GM21723 (cell line): ENCODE measurements at regions not wholly inside any gene's neighbourhood (a gene's known extent, or its start where the extent isn't known, plus 50 kb on each side); places are given as distances from the start of the nearest gene placed in this dataset.
"Not testable (repeated sequence)": the region's sequence is repeated elsewhere in the genome, so short reads cannot be mapped to it uniquely, and the experiment has no call there.

Source experiments
- ATAC-seq: cut with Tn5 transposase; IDR thresholded peaks from one replicate; pipeline ENCODE4 v1.9.1; 2021; ENCODE audit warnings: mild to moderate bottlenecking, moderate library complexity; ENCODE audit not compliant: unreplicated experiment

DNA sequence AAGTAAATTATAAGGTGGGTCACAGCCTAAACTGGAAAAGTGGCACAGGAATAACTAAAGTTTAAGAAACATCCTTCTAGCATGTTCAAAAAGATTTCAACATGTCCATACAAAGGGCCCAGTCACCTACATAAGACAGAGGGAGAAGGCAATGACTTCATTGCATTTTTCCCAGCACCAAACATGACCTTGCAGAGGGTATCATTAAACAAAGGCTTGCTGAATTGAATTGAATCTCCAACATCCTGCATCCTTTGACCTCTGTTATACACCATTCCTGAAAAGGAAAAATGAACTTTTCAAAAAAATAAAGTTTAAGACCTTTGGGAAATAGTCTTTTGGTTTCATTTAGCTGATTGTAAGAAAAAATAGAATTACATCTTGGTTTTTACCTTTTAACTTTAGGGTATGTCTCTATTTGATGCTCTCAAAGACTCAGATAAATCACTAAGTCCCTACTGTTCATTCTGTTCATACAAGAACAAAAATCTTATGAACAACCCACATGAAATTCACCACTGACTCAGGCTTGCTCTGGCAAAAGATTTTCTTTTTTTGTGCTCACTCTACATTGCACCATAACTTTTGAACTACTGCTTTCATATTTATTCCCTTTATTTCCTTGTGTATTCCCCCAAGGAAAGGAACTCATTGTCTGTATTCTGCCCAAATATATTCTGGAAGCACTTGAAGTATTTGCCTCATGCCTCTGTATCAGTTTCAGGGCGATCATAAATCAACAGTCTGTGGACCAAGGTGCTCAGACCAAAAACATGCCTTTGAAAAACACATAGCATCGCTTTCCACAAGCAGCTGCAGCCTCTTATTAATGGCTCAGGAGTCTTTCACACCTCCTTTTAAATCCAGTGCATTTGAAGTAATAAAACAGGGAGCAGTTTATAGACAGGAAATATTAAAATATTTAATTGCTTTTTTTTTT is 121.7 kb downstream of the DUSP6 start:
- ATAC-seq: no peak

DNA sequence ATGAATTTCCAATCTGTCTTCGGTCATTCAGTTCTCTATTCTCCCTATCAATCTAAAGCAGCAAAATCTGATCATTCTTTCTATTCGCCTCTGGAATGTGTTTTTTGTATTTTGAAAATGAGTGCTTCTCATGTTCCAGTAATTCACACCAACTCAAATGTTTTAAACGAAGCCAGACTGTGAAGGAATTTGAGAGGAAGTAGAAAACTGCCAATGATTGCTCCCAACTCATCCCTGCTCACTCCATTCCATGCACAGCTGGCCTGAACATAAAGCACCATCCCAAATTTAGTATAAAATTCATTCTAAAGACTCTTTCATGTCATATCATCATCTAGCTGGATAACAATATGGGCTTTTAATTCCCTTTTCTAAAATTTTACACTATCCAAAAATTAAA is 123.8 kb downstream of the DUSP6 start:
- ATAC-seq: no peak

DNA sequence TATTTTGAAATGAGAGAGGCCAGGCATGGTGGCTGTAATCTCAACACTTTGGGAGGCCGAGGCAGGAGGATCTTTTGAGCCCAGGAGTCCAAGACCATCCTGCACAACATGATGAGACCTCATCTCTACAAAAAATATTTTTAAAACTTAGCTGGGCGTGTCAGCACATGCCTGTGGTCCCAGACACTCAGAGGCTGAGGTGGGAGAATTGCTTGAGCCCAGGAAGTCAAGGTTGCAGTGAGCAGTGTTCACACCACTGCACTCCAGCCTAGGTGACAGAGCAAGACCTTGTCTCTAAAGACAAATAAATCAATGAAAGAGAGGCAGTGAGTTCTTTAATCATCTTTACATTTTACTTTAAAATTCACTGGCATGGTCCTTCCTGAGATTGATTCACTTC is 124.5 kb downstream of the DUSP6 start:
- no peak for ATAC-seq

DNA sequence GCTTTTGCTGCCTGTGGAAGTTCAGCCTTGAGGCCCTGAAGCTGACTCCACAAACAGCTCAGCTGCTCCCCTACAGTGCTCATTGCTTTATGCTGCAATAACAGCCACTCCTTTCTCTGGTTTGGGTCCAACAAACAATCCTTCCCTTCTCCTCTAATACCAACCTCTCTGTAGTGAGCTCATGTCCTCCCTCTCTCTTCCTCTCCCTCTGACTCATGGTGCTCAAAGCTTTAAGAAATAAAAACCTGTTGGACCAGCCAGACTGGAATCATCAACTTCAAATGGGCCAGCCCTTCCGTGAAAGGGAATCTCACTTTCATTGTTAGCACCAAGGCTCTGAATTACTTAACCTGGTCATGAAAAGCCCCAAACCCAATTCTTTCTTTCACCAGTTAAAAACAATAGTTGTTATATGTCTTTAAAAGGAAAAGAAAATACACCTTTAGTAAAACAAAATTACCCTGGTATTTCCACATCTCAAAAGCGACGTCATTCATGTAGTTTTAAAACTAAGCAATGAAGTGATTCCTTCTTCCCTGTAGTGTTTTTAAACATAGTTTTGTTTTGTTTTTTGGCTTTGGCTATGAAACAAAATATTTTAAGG is 126.4 kb downstream of the DUSP6 start:
- peak; percentile 70 for ATAC-seq

DNA sequence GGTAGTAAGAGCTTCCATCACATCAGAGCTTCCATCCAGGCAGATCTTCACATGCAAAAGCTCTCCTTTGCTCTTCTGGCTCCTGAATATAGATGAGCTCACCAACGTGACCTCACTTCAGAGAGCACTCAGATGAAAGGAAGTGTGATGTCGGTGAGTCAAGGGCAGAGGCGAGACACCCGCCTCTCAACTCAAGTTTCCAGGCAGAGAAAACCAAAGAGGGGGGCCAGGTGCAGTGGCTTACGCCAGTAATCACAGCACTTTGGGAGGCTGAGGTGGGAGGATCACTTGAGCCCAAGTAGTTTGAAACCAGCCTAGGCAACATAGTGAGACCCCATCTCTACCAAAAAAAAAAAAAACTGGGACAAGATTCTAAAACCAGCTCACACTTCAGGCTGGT is 126.9 kb downstream of the DUSP6 start:
- ATAC-seq: peak; percentile 76

GRCh38 chr12:89222580-89222979 is 129.7 kb downstream of the DUSP6 start:
- ATAC-seq: not testable (repeated sequence)

GRCh38 chr12:89217472-89217871 is 134.8 kb downstream of the DUSP6 start:
- no peak for ATAC-seq

DNA sequence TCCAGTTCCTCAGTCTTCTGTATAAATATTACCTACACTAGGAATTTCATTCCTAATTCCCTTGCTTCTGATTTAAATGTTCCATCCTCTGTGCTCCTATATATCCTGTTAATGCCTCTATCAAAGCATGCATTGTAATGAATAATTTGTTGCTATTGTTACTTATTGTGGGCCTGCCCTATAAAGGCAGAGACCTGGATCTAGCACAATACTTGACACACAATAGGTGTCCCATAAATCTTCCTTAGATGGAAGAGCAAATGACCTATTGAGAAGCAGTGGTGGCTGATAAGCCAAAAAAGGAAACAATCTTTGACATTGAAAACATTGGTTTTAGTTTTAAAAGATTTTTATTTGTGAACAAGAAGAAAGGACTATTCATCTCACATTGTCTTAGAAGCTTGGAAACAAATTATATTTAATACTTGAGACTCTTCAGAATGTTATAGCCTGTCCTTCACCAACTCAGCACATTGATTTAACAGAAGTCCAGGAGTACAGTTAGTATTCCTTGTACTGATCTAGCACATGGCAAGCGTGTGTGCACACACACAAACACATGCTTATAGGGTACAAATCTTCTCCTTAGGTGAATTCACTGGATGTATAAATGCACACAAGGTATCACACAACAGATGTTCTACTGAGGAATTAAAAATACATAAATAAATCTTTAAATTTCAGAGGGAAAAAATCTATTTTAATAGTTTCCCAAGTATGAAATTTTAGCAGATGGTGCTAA is 135.9 kb downstream of the DUSP6 start:
- no peak for ATAC-seq

- no peak for ATAC-seq
Measured at GRCh38 chr12:89215196-89215595, 137.1 kb downstream of the DUSP6 start.

GRCh38 chr12:89213747-89214146 is 138.6 kb downstream of the DUSP6 start:
- ATAC-seq: no peak

GRCh38 chr12:89213139-89213538 is 139.2 kb downstream of the DUSP6 start:
- no peak for ATAC-seq

- ATAC-seq: no peak
Measured at GRCh38 chr12:89212339-89212771, 139.9 kb downstream of the DUSP6 start.

DNA sequence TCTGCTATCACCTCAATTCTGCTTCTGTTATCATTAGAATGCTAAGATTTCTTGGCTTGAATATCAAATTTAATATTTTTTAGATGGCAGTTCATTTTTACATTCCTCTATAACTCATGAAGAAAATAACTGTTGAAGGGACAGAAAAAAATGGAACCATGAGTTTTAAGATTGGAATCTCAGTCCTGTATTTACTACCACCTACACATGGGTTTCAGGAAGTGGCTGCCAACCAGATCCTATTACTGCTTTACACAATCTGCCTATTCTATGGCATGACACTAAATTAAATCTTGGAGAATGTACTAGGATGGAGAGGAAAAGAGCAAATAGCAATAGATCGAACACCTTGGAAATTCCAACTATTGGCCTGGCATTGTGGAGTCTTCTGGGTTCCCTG is 140.8 kb downstream of the DUSP6 start:
- no peak for ATAC-seq

DNA sequence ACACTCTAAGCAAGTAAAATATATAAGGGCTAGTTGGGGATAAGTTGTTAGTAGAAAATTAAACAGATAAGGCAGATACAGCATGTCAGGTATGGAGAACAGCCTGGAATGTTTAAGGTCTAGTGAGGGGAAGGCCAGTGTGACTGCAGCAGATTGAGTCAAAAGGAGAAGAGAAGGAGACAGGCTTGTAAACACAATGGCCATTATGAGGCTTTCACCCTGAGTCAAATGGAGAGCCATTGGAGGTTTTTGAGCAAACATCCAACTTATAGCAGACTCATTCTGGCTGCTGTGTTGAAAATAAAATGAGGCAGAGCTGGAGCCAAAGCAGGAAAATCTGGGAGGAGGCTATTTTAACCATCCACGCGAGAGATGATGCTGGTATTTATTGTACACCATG is 142.0 kb downstream of the DUSP6 start:
- no peak for ATAC-seq

DNA sequence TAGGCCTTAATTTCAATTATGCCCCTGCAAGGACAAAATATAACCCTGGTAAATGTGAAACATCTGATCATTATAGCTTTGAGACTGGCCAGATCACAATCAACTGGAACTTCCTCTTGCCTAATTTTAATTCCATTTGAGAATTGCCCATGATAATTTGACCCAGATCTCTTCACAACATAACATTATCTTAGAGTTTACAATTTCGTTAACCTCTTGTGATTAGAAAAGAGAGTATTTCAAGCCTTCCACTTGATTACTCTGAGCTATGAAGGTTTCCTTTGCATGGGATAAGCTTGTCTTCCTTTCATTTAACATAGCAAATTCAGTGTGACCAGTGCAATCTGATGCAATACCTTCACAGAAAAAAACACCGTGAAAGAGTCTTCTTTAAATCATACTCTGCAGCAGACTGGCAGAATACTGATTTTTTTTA is 143.6 kb downstream of the DUSP6 start:
- ATAC-seq: no peak

DNA sequence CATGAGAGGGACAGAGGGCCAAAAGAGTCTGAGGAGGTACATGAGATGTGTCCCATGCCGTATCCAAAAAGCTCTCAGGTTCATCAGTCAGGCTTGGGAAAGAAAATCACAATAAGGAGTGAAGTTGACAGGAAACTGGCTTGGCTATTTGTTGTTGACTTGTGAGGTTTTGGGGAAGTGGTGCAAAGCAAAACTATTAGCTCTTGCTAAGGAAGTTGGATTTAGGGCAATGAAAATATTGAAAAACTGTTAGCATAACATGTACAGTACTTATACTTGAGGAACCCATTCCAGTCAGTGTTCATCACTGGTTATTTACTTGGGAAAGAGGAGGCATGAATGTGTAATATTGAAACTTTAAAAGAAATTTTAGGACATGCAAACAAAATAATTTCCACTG is 145.9 kb downstream of the DUSP6 start:
- ATAC-seq: no peak

GRCh38 chr12:89205517-89205916 is 146.8 kb downstream of the DUSP6 start:
- no peak for ATAC-seq

GRCh38 chr12:89203144-89203543 is 149.2 kb downstream of the DUSP6 start:
- ATAC-seq: no peak

- no peak for ATAC-seq
Measured at GRCh38 chr12:89200217-89200616, 152.1 kb downstream of the DUSP6 start.

- no peak for ATAC-seq
Measured at GRCh38 chr12:89195470-89195869, 156.8 kb downstream of the DUSP6 start.

DNA sequence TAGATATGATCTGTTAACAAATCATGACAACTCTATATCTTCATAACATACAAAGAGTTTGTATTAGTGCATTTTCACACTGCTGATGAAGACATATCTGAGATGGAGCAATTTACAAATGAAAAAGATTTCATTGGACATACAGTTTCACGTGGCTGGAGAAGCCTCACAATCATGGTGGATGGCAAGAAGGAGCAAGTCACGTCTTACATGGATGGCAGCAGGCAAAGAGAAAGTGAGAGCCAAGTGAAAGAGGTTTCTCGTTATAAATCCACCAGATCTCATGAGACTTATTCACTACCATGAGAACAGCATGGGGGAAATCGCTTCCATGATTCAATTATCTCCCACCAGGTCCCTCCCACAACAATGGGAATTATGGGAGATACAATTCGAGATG is 157.6 kb downstream of the DUSP6 start:
- ATAC-seq: no peak

- no peak for ATAC-seq
Measured at GRCh38 chr12:89192429-89192828, 159.9 kb downstream of the DUSP6 start.
